KMS-11 (cell line): ENCODE measurements at regions not wholly inside any gene's neighbourhood (a gene's known extent, or its start where the extent isn't known, plus 50 kb on each side); places are given as distances from the start of the nearest gene placed in this dataset.

Experiments used
- H2AFZ ChIP-seq: fragments of 200-600 bp; sonication (generic); 2 replicates; pipeline ENCODE4 v1.6.1; 2016; ENCODE audit warnings: antibody characterized with exemption, mixed run types, low read depth
- H3K27ac ChIP-seq: fragments of 200-600 bp; sonication (generic); 2 replicates; pipeline ENCODE4 v1.6.1; 2016; ENCODE audit warnings: mild to moderate bottlenecking, mixed run types
- H3K27me3 ChIP-seq: fragments of 200-600 bp; sonication (generic); 2 replicates; pipeline ENCODE4 v1.6.1; 2017; ENCODE audit warnings: mild to moderate bottlenecking, low read depth, mixed run types, moderate library complexity; ENCODE audit not compliant: insufficient read depth
- H3K36me3 ChIP-seq: fragments of 200-600 bp; sonication (generic); 2 replicates; pipeline ENCODE4 v1.6.1; 2017; ENCODE audit warnings: mild to moderate bottlenecking, mixed run types; ENCODE audit not compliant: insufficient read depth
- H3K4me1 ChIP-seq: fragments of 200-600 bp; sonication (generic); 2 replicates; pipeline ENCODE4 v1.6.1; 2016; ENCODE audit warnings: mild to moderate bottlenecking, low read depth, mixed run types; ENCODE audit not compliant: poor library complexity, severe bottlenecking
- H3K4me2 ChIP-seq: fragments of 200-600 bp; sonication (generic); 2 replicates; pipeline ENCODE4 v1.7.0; 2016; ENCODE audit warnings: mild to moderate bottlenecking, mixed run types
- H3K4me3 ChIP-seq: fragments of 200-600 bp; sonication (generic); IDR thresholded peaks from 2 replicates; pipeline ENCODE4 v1.6.1; 2017; ENCODE audit warnings: low read depth, low read length, mixed read lengths; ENCODE audit not compliant: insufficient read depth
- H3K79me2 ChIP-seq: fragments of 200-600 bp; sonication (generic); 2 replicates; pipeline ENCODE4 v1.6.1; 2016; ENCODE audit warnings: low read depth, mixed run types; ENCODE audit not compliant: insufficient read depth
- H3K9ac ChIP-seq: fragments of 200-600 bp; sonication (generic); 2 replicates; pipeline ENCODE4 v1.6.1; 2016; ENCODE audit warnings: mild to moderate bottlenecking, mixed run types
- H4K20me1 ChIP-seq: fragments of 200-600 bp; sonication (generic); 2 replicates; pipeline ENCODE4 v1.6.1; 2016; ENCODE audit warnings: mild to moderate bottlenecking, mixed run types; ENCODE audit not compliant: insufficient read depth
- CTCF ChIP-seq: fragments of 200-600 bp; sonication (generic); conservative IDR thresholded peaks from 2 replicates; pipeline ENCODE4 v1.6.1; 2017; ENCODE audit warnings: low read depth, mild to moderate bottlenecking, antibody characterized with exemption, low read length, moderate library complexity, mixed read lengths

- Histone ChIP-seq H3K36me3 (no peaks in the 10 kb centered on the region), H2AFZ (no peak overlapping the region), H3K79me2 (no peaks in the 10 kb centered on the region), H3K4me2 (no peak overlapping the region), H3K27ac (no peak overlapping the region), H3K4me1 (no peaks in the 10 kb centered on the region), H3K27me3 (no peaks in the 10 kb centered on the region), H3K9ac (no peak overlapping the region), H3K4me3 (no peak overlapping the region), H4K20me1 (no peaks in the 10 kb centered on the region)
- no peak for TF ChIP-seq CTCF
Measured at GRCh38 chr1:88404582-88404981, 279.5 kb upstream of the PKN2 start.

- Histone ChIP-seq H3K27me3 (no peaks in the 10 kb centered on the region), H3K79me2 (no peaks in the 10 kb centered on the region), H3K27ac (no peak overlapping the region), H3K4me1 (no peaks in the 10 kb centered on the region), H2AFZ (no peak overlapping the region), H3K36me3 (no peaks in the 10 kb centered on the region), H4K20me1 (no peaks in the 10 kb centered on the region), H3K9ac (no peak overlapping the region), H3K4me2 (no peak overlapping the region), H3K4me3 (no peak overlapping the region)
- TF ChIP-seq CTCF: no peak
Measured at GRCh38 chr1:88407248-88407647, 276.8 kb upstream of the PKN2 start.

- H4K20me1 ChIP-seq: no peaks in the 10 kb centered on the region
- H3K4me1 ChIP-seq: no peaks in the 10 kb centered on the region
- no peaks in the 10 kb centered on the region for H3K36me3 ChIP-seq
- no peak overlapping the region for H2AFZ ChIP-seq
- no peak overlapping the region for H3K27ac ChIP-seq
- no peaks in the 10 kb centered on the region for H3K79me2 ChIP-seq
- H3K4me3 ChIP-seq: no peak overlapping the region
- no peaks in the 10 kb centered on the region for H3K27me3 ChIP-seq
- no peak overlapping the region for H3K4me2 ChIP-seq
- TF ChIP-seq CTCF: no peak
- no peak overlapping the region for H3K9ac ChIP-seq
Measured at GRCh38 chr1:88421997-88422396, 262.1 kb upstream of the PKN2 start.

- Histone ChIP-seq H3K4me1 (no peaks in the 10 kb centered on the region), H3K27ac (no peak overlapping the region), H3K27me3 (no peaks in the 10 kb centered on the region), H3K36me3 (no peaks in the 10 kb centered on the region), H3K9ac (no peak overlapping the region), H3K4me3 (no peak overlapping the region), H3K79me2 (no peaks in the 10 kb centered on the region), H4K20me1 (no peaks in the 10 kb centered on the region), H2AFZ (no peak overlapping the region), H3K4me2 (no peak overlapping the region)
- no peak for TF ChIP-seq CTCF
Measured at GRCh38 chr1:88433556-88433955, 250.5 kb upstream of the PKN2 start.

GRCh38 chr1:88434836-88435235, 249.2 kb upstream of the PKN2 start:
- H3K4me3 ChIP-seq: no peak overlapping the region
- H3K36me3 ChIP-seq: no peaks in the 10 kb centered on the region
- no peaks in the 10 kb centered on the region for H3K79me2 ChIP-seq
- no peak for TF ChIP-seq CTCF
- H3K27ac ChIP-seq: no peak overlapping the region
- no peak overlapping the region for H3K9ac ChIP-seq
- H2AFZ ChIP-seq: no peak overlapping the region
- no peak overlapping the region for H3K4me2 ChIP-seq
- H3K4me1 ChIP-seq: no peaks in the 10 kb centered on the region
- H3K27me3 ChIP-seq: no peaks in the 10 kb centered on the region
- H4K20me1 ChIP-seq: no peaks in the 10 kb centered on the region
